ENCODE measurements at regions not wholly inside any gene's neighbourhood (a gene's known extent, or its start where the extent isn't known, plus 50 kb on each side); places are given as distances from the start of the nearest gene placed in this dataset.
"Not testable (repeated sequence)": the region's sequence is repeated elsewhere in the genome, so short reads cannot be mapped to it uniquely, and the experiment has no call there.

GRCh38 chr7:80019809-80020207 lies 114.8 kb upstream of the GNAI1 start:
- H3K4me1 ChIP-seq (ENCODE audit: control insufficient read depth, insufficient read depth, low read length); H3K27me3 ChIP-seq (ENCODE audit: control insufficient read depth, insufficient read depth, low read length); H3K36me3 ChIP-seq (ENCODE audit: control insufficient read depth, insufficient read depth, low read length); H3K4me3 ChIP-seq (ENCODE audit: low read length); H3K9me3 ChIP-seq (ENCODE audit: control insufficient read depth, insufficient read depth, low read length); H3K27ac ChIP-seq (ENCODE audit: low read length); DNase-seq (ENCODE audit: low read depth, low spot score): not testable (repeated sequence)
- WGBS (ENCODE audit: insufficient coverage, insufficient read length) = no CpG with 5 or more reads among the region's 4 CpGs

- Histone ChIP-seq H3K27me3 (ENCODE audit: control insufficient read depth, insufficient read depth, low read length) (no peaks in the 10 kb centered on the region), H3K36me3 (ENCODE audit: control insufficient read depth, insufficient read depth, low read length) (no peaks in the 10 kb centered on the region), H3K4me3 (ENCODE audit: low read length) (no peak overlapping the region), H3K9me3 (ENCODE audit: control insufficient read depth, insufficient read depth, low read length) (no peaks in the 10 kb centered on the region), H3K4me1 (ENCODE audit: control insufficient read depth, insufficient read depth, low read length) (0 out of 2 replicates have a peak, but pooled peaks cover 1% of the 10 kb centered on the region), H3K27ac (ENCODE audit: low read length) (no peak overlapping the region)
- WGBS (ENCODE audit: insufficient coverage, insufficient read length) = no CpG with 5 or more reads among the region's 9 CpGs
- DNase-seq (ENCODE audit: low read depth, low spot score) = peak; percentile 66
Observed at GRCh38 chr7:80018941-80019808, 115.5 kb upstream of the GNAI1 start.

- Histone ChIP-seq H3K4me1 (ENCODE audit: control insufficient read depth, insufficient read depth, low read length) (0 out of 2 replicates have a peak, but pooled peaks cover 1% of the 10 kb centered on the region), H3K4me3 (ENCODE audit: low read length) (no peak overlapping the region), H3K27me3 (ENCODE audit: control insufficient read depth, insufficient read depth, low read length) (no peaks in the 10 kb centered on the region), H3K9me3 (ENCODE audit: control insufficient read depth, insufficient read depth, low read length) (no peaks in the 10 kb centered on the region), H3K27ac (ENCODE audit: low read length) (no peak overlapping the region), H3K36me3 (ENCODE audit: control insufficient read depth, insufficient read depth, low read length) (no peaks in the 10 kb centered on the region)
- DNase-seq (ENCODE audit: low read depth, low spot score) = no peak
- WGBS (ENCODE audit: insufficient coverage, insufficient read length) = no CpG with 5 or more reads among the region's 2 CpGs
Observed at GRCh38 chr7:80017101-80017698, 117.4 kb upstream of the GNAI1 start.

GRCh38 chr7:80014511-80014910 lies 120.1 kb upstream of the GNAI1 start:
- WGBS (ENCODE audit: insufficient coverage, insufficient read length) = no CpG with 5 or more reads among the region's 2 CpGs
- H3K36me3 ChIP-seq (ENCODE audit: control insufficient read depth, insufficient read depth, low read length) = no peaks in the 10 kb centered on the region
- no peak overlapping the region for H3K4me3 ChIP-seq (ENCODE audit: low read length)
- 0 out of 2 replicates have a peak, but pooled peaks cover 1% of the 10 kb centered on the region for H3K4me1 ChIP-seq (ENCODE audit: control insufficient read depth, insufficient read depth, low read length)
- no peaks in the 10 kb centered on the region for H3K9me3 ChIP-seq (ENCODE audit: control insufficient read depth, insufficient read depth, low read length)
- no peak for DNase-seq (ENCODE audit: low read depth, low spot score)
- no peaks in the 10 kb centered on the region for H3K27me3 ChIP-seq (ENCODE audit: control insufficient read depth, insufficient read depth, low read length)
- no peak overlapping the region for H3K27ac ChIP-seq (ENCODE audit: low read length)

- no CpG with 5 or more reads among the region's 1 CpG for WGBS (ENCODE audit: insufficient coverage, insufficient read length)
- no peaks in the 10 kb centered on the region for H3K4me1 ChIP-seq (ENCODE audit: control insufficient read depth, insufficient read depth, low read length)
- H3K27ac ChIP-seq (ENCODE audit: low read length) = no peak overlapping the region
- no peaks in the 10 kb centered on the region for H3K27me3 ChIP-seq (ENCODE audit: control insufficient read depth, insufficient read depth, low read length)
- no peak for DNase-seq (ENCODE audit: low read depth, low spot score)
- no peaks in the 10 kb centered on the region for H3K9me3 ChIP-seq (ENCODE audit: control insufficient read depth, insufficient read depth, low read length)
- H3K36me3 ChIP-seq (ENCODE audit: control insufficient read depth, insufficient read depth, low read length) = no peaks in the 10 kb centered on the region
- H3K4me3 ChIP-seq (ENCODE audit: low read length) = no peak overlapping the region
Observed at GRCh38 chr7:80008039-80008438, 126.6 kb upstream of the GNAI1 start.

- H3K36me3 ChIP-seq (ENCODE audit: control insufficient read depth, insufficient read depth, low read length) = no peaks in the 10 kb centered on the region
- DNase-seq (ENCODE audit: low read depth, low spot score) = no peak
- no peaks in the 10 kb centered on the region for H3K27me3 ChIP-seq (ENCODE audit: control insufficient read depth, insufficient read depth, low read length)
- H3K27ac ChIP-seq (ENCODE audit: low read length) = no peak overlapping the region
- no peaks in the 10 kb centered on the region for H3K9me3 ChIP-seq (ENCODE audit: control insufficient read depth, insufficient read depth, low read length)
- H3K4me1 ChIP-seq (ENCODE audit: control insufficient read depth, insufficient read depth, low read length) = no peaks in the 10 kb centered on the region
- no CpG with 5 or more reads among the region's 2 CpGs for WGBS (ENCODE audit: insufficient coverage, insufficient read length)
- no peak overlapping the region for H3K4me3 ChIP-seq (ENCODE audit: low read length)
Observed at GRCh38 chr7:80002865-80003264, 131.8 kb upstream of the GNAI1 start.

GRCh38 chr7:79998363-79998762 lies 136.3 kb upstream of the GNAI1 start:
- Histone ChIP-seq H3K4me3 (ENCODE audit: low read length) (no peak overlapping the region), H3K9me3 (ENCODE audit: control insufficient read depth, insufficient read depth, low read length) (no peaks in the 10 kb centered on the region), H3K27me3 (ENCODE audit: control insufficient read depth, insufficient read depth, low read length) (no peaks in the 10 kb centered on the region), H3K27ac (ENCODE audit: low read length) (no peak overlapping the region), H3K4me1 (ENCODE audit: control insufficient read depth, insufficient read depth, low read length) (no peaks in the 10 kb centered on the region), H3K36me3 (ENCODE audit: control insufficient read depth, insufficient read depth, low read length) (no peaks in the 10 kb centered on the region)
- DNase-seq (ENCODE audit: low read depth, low spot score) = no peak
- no CpG with 5 or more reads among the region's 1 CpG for WGBS (ENCODE audit: insufficient coverage, insufficient read length)

- no CpG with 5 or more reads among the region's 1 CpG for WGBS (ENCODE audit: insufficient coverage, insufficient read length)
- no peaks in the 10 kb centered on the region for H3K4me1 ChIP-seq (ENCODE audit: control insufficient read depth, insufficient read depth, low read length)
Observed at GRCh38 chr7:79997345-79997744, 137.3 kb upstream of the GNAI1 start.

GRCh38 chr7:79995741-79996140 lies 138.9 kb upstream of the GNAI1 start:
- not testable (repeated sequence) for H3K4me1 ChIP-seq (ENCODE audit: control insufficient read depth, insufficient read depth, low read length); DNase-seq (ENCODE audit: low read depth, low spot score); H3K36me3 ChIP-seq (ENCODE audit: control insufficient read depth, insufficient read depth, low read length); H3K4me3 ChIP-seq (ENCODE audit: low read length); H3K9me3 ChIP-seq (ENCODE audit: control insufficient read depth, insufficient read depth, low read length); H3K27me3 ChIP-seq (ENCODE audit: control insufficient read depth, insufficient read depth, low read length); H3K27ac ChIP-seq (ENCODE audit: low read length)
- WGBS (ENCODE audit: insufficient coverage, insufficient read length) = no CpG with 5 or more reads among the region's 3 CpGs

More at GRCh38 chr7:79997345-79997744, 137.3 kb upstream of the GNAI1 start:
- H3K4me3 ChIP-seq (ENCODE audit: low read length) = no peak overlapping the region
- H3K9me3 ChIP-seq (ENCODE audit: control insufficient read depth, insufficient read depth, low read length) = no peaks in the 10 kb centered on the region
- no peaks in the 10 kb centered on the region for H3K27me3 ChIP-seq (ENCODE audit: control insufficient read depth, insufficient read depth, low read length)
- DNase-seq (ENCODE audit: low read depth, low spot score) = no peak
- no peaks in the 10 kb centered on the region for H3K36me3 ChIP-seq (ENCODE audit: control insufficient read depth, insufficient read depth, low read length)
- no peak overlapping the region for H3K27ac ChIP-seq (ENCODE audit: low read length)

- WGBS (ENCODE audit: insufficient coverage, insufficient read length) = no CpG with 5 or more reads among the region's 1 CpG
- H3K27me3 ChIP-seq (ENCODE audit: control insufficient read depth, insufficient read depth, low read length) = no peaks in the 10 kb centered on the region
- H3K4me1 ChIP-seq (ENCODE audit: control insufficient read depth, insufficient read depth, low read length) = no peaks in the 10 kb centered on the region
- H3K9me3 ChIP-seq (ENCODE audit: control insufficient read depth, insufficient read depth, low read length) = no peaks in the 10 kb centered on the region
- DNase-seq (ENCODE audit: low read depth, low spot score) = no peak
- no peaks in the 10 kb centered on the region for H3K36me3 ChIP-seq (ENCODE audit: control insufficient read depth, insufficient read depth, low read length)
- no peak overlapping the region for H3K4me3 ChIP-seq (ENCODE audit: low read length)
- no peak overlapping the region for H3K27ac ChIP-seq (ENCODE audit: low read length)
Observed at GRCh38 chr7:79988653-79989052, 146.0 kb upstream of the GNAI1 start.

All from iPS DF 6.9 (cell line).